Prostate gland (tissue), 2 donors: ENCODE measurements at regions not wholly inside any gene's neighbourhood (a gene's known extent, or its start where the extent isn't known, plus 50 kb on each side); places are given as distances from the start of the nearest gene placed in this dataset.

ENCODE experiments used
- DNase-seq: peaks from one replicate; pipeline ENCODE4 v3.0.0-alpha.2; 2019; ENCODE audit warnings: low spot score
- H3K27ac ChIP-seq, 2 donors: fragments of 200-600 bp; sonication (generic); 2 replicates each; pipeline ENCODE4 v1.5.1; 2017 to 2019
- H3K27me3 ChIP-seq: fragments of 200-600 bp; sonication (generic); replicated peaks from 2 replicates; pipeline ENCODE4 v1.5.1; 2019; ENCODE audit not compliant: insufficient read depth
- H3K36me3 ChIP-seq, 2 donors: fragments of 200-600 bp; sonication (generic); 1 replicate in 1 of 2; 2 replicates in 1 of 2; pipeline versions ENCODE4 v1.5.1 to v1.8.1; 2017 to 2019
- H3K4me1 ChIP-seq: fragments of 200-600 bp; sonication (generic); replicated peaks from 2 replicates; pipeline ENCODE4 v1.5.1; 2019
- H3K4me3 ChIP-seq, 2 donors: fragments of 200-600 bp; sonication (generic); 2 replicates each; pipeline ENCODE4 v1.5.1; 2017 to 2019
- H3K9me3 ChIP-seq: fragments of 200-600 bp; sonication (generic); 2 replicates; pipeline ENCODE4 v1.5.1; 2017
- POLR2A ChIP-seq: fragments of 450-650 bp; IDR thresholded peaks from one replicate; pipeline ENCODE4 v1.6.1; 2016; ENCODE audit warnings: antibody characterized with exemption, mild to moderate bottlenecking
- POLR2AphosphoS5 ChIP-seq: sonication (generic); formaldehyde crosslinking; IDR thresholded peaks from one replicate; pipeline ENCODE4 v1.6.1; 2017; ENCODE audit warnings: antibody characterized with exemption
- WGBS: methylation state at CpG from one replicate; pipeline ENCODE4 v1.1.5; 2018; 5-methylcytosine and 5-hydroxymethylcytosine counted together
- intact Hi-C: fragments of 100-400 bp; cut with DNase I; formaldehyde crosslinking; loops from one replicate; pipeline ENCODE4 v1.14.2; 2022
- TF ChIP-seq, protein P1 (sequence below), 4 experiments: fragments of 200-600 bp in 2 of 4; fragments of 450-650 bp in 2 of 4; sonication (generic) in 2 of 4; IDR thresholded peaks; 1 replicate in 3 of 4; 2 replicates in 1 of 4; pipeline ENCODE4 v1.5.1; 2016 to 2019; ENCODE audit warnings: antibody characterized with exemption in 4 of 4, mild to moderate bottlenecking in 2 of 4, moderate library complexity in 2 of 4

DNA sequence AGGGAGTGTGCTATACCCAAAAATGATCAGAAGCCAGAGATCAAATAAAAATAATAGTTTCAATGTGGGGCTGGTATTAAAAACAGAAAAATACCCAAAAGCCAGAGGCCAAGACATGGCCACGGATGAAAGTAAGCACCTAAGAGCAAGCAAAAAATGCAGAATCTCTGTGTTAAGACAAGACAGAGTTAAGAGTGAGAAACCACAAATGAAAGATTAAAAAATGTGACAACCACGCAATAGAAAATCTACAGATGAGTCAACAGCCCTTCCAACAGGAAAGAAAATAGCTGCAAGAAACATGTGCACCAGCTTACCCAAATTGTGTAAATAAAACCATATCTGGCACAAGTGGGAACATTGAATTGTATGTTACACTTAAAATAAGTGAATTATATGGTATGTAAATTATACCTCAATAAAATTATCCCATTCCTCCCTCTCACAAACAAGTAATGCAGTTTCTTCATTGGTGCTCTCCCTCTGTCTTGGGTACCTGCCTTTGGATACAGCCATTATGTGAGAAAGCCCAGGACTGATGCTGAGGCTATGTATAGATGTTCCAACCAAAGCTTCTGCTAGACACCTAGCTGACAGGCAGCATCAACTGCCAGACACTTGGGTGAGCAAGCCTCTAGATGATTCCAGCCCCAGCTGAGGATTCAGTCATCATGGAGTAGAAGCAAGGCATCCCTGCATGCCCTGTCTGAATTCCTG, 55.3 kb upstream of the UFL1 start:
- 72% methylated on average over 2 of the region's 2 CpGs for WGBS
- H3K9me3 ChIP-seq, result no peaks in the 10 kb centered on the region
- DNase-seq, result no peak
- no peaks in the 10 kb centered on the region for H3K36me3 ChIP-seq
- no peak overlapping the region for H3K4me3 ChIP-seq
- H3K4me1 ChIP-seq, result no peaks in the 10 kb centered on the region
- intact Hi-C loops, result no loop called here
- H3K27ac ChIP-seq, result no peak overlapping the region
- no peaks in the 10 kb centered on the region for H3K27me3 ChIP-seq
- TF ChIP-seq, protein P1, sequence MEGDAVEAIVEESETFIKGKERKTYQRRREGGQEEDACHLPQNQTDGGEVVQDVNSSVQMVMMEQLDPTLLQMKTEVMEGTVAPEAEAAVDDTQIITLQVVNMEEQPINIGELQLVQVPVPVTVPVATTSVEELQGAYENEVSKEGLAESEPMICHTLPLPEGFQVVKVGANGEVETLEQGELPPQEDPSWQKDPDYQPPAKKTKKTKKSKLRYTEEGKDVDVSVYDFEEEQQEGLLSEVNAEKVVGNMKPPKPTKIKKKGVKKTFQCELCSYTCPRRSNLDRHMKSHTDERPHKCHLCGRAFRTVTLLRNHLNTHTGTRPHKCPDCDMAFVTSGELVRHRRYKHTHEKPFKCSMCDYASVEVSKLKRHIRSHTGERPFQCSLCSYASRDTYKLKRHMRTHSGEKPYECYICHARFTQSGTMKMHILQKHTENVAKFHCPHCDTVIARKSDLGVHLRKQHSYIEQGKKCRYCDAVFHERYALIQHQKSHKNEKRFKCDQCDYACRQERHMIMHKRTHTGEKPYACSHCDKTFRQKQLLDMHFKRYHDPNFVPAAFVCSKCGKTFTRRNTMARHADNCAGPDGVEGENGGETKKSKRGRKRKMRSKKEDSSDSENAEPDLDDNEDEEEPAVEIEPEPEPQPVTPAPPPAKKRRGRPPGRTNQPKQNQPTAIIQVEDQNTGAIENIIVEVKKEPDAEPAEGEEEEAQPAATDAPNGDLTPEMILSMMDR (IDR thresholded peaks at IDR 0.05), result no peak

DNA sequence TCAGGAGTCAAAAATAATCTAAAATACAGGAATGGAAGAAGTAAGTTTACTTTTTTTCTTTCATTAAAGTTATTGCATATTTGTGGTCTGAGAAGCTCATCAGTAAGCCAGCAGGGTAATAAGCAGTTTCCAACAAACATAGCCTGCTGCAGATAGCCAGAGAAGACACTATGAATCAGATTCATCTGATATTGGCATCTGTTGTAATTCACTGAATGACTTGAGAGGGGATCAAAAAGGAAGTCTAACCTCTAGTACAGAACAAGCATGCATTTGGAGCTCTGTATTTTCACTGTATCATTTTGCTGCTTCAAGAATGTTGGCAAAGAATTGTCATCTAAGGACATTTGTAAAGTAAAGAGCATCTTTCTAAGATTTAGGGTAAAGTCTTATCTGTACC, 53.8 kb upstream of the UFL1 start:
- intact Hi-C loops, result no loop called here
- Histone ChIP-seq H3K4me1 (no peaks in the 10 kb centered on the region), H3K36me3 (no peaks in the 10 kb centered on the region), H3K27ac (no peak overlapping the region), H3K9me3 (no peaks in the 10 kb centered on the region), H3K27me3 (no peaks in the 10 kb centered on the region), H3K4me3 (no peak overlapping the region)
- DNase-seq, result no peak
- TF ChIP-seq POLR2AphosphoS5, result no peak
- TF ChIP-seq POLR2A, result no peak
- TF ChIP-seq, protein P1 (IDR thresholded peaks at IDR 0.05), result no peak

DNA sequence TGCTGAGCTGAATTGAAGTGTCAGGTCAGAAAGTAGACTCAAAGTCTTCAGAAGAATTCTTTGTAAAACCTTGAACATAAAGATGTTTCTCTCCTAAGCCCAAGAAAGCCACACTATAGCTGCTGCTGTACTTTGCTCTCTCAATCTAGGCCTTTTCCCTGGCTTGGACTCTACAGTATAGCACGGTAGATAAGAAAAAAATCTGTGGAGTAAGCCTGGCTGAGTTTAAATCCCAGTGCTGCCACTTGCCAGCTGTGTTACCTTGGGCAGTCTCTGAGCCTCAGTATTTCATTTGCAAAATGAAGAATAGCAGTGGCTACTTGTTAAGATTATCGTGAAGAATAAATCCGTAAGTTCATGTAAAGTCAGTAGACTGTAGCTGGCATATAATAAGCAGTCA, 53.3 kb upstream of the UFL1 start:
- H3K36me3 ChIP-seq, result no peaks in the 10 kb centered on the region
- TF ChIP-seq POLR2A (no peak), POLR2AphosphoS5 (no peak)
- TF ChIP-seq, protein P1 (IDR thresholded peaks at IDR 0.05), result no peak
- no peak overlapping the region for H3K27ac ChIP-seq
- no peak overlapping the region for H3K4me3 ChIP-seq
- 31% methylated on average over 3 of the region's 3 CpGs for WGBS
- DNase-seq, result no peak
- no peaks in the 10 kb centered on the region for H3K9me3 ChIP-seq
- H3K4me1 ChIP-seq, result no peaks in the 10 kb centered on the region
- no peaks in the 10 kb centered on the region for H3K27me3 ChIP-seq
- intact Hi-C loops, result no loop called here

DNA sequence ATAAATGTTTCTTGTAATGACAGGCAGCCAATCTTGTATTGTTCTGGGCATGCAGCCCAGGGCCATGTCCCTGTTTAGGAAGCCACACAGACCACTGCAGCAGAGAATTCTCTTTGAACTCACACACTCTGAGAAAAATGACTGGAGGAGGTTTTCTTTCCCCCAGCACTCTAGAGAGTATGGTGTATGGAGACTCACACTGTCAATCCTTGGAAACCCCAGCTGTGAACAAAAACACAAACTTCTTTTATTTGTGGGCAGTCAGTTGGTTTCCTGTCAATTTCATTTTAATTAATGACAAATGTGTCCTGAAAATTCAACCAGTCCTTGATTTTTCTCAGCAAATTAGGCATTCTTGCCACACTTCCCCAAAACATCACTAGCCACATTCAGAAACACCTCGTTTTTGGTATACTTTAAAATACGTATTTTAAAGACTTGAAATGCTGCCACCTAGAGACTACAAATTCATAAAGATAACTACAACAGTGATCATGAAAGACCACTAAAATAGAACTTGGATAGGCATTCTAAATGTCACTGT, 52.9 kb upstream of the UFL1 start:
- no peaks in the 10 kb centered on the region for H3K36me3 ChIP-seq
- H3K27ac ChIP-seq, result no peak overlapping the region
- no peak for DNase-seq
- no peaks in the 10 kb centered on the region for H3K9me3 ChIP-seq
- 5% methylated on average over 2 of the region's 2 CpGs for WGBS
- H3K4me1 ChIP-seq, result no peaks in the 10 kb centered on the region
- no peak for TF ChIP-seq POLR2A
- TF ChIP-seq, protein P1 (IDR thresholded peaks at IDR 0.05), result peak in 2 of 4 experiments; percentile 12 to 28
- no peaks in the 10 kb centered on the region for H3K27me3 ChIP-seq
- intact Hi-C loops, result no loop called here
- H3K4me3 ChIP-seq, result no peak overlapping the region

DNA sequence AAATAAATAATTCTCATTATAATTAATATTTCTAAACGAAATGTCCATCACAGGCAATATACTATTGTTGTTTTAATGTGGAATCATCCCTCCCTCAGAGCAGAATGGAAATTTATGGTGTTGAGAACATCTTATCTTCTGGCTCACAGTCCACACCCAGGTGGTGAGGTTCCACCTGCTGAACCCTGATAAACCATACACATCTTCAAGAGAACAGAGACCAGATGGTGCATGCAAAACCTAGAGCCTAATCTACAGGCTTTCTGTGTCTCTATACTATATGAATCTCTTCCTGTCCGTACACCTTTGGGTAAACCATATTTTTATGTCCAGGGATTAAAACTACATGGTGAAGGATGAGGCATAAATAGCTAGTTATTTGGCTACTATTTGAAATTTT, 52.3 kb upstream of the UFL1 start:
- no peaks in the 10 kb centered on the region for H3K36me3 ChIP-seq
- H3K27ac ChIP-seq, result no peak overlapping the region
- intact Hi-C loops, result no loop called here
- H3K27me3 ChIP-seq, result no peaks in the 10 kb centered on the region
- H3K9me3 ChIP-seq, result no peaks in the 10 kb centered on the region
- WGBS, result 72% methylated on average over 2 of the region's 2 CpGs
- no peaks in the 10 kb centered on the region for H3K4me1 ChIP-seq
- TF ChIP-seq POLR2A (no peak), POLR2AphosphoS5 (no peak)
- TF ChIP-seq, protein P1 (IDR thresholded peaks at IDR 0.05), result no peak
- no peak for DNase-seq
- H3K4me3 ChIP-seq, result no peak overlapping the region
